ENCODE measurements at regions not wholly inside any gene's neighbourhood (a gene's known extent, or its start where the extent isn't known, plus 50 kb on each side); places are given as distances from the start of the nearest gene placed in this dataset.

DNA sequence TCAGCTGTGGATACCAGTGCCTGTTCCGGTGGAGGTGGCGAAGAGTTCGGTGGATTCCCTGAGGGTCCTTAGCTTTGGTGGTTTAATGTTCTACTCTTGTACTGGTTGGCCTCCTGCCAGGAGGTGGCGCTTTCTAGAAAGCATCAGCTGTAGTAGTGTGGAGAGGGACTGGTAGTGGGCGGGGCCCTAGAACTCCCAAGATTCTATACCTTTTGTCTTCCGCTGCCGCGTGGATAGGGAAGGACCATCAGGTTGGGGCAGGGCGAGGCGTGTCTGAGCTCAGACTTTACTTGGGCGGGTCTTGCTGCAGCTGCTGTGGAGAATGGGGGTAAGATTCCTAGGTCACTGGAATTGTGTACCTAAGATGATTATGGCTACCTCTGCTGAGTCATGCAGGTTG lies 390.3 kb downstream of the FAM47A start:
- no TSS peak for BruUV-seq (replicated peaks)
- ChIA-PET CTCF (no interaction called here), POLR2A (ENCODE audit: unreplicated experiment) (no interaction called here)
- no CpG with 5 or more reads among the region's 11 CpGs for WGBS, 2 experiments (ENCODE audit: extremely low coverage in 2 of 2, insufficient read length in 1 of 2)
- Histone ChIP-seq H3K23ac (ENCODE audit: low read depth, low read length) (no peak overlapping the region), H3K9me1 (ENCODE audit: insufficient read depth, low read length) (no peaks in the 10 kb centered on the region), H2BK15ac (ENCODE audit: low read depth, low read length) (no peak overlapping the region), H3K56ac (ENCODE audit: extremely low read depth, insufficient read depth, low read length) (no peak overlapping the region), H2BK5ac (ENCODE audit: low read depth, low read length, poor library complexity, severe bottlenecking) (no peak overlapping the region), H2AFZ (replicated peaks; ENCODE audit: low read length, poor library complexity) (no peak overlapping the region), H3K4ac (ENCODE audit: low read depth, low read length) (no peak overlapping the region), H3K9ac (ENCODE audit: low read depth, low read length) (no peak overlapping the region), H2AK5ac (ENCODE audit: low read depth, low read length) (no peak overlapping the region), H3K36me3 (ENCODE audit: control insufficient read depth, insufficient read depth, low read length) (no peaks in the 10 kb centered on the region), H3K79me1 (ENCODE audit: low read depth in 1 of 2, low read length in 2 of 2) (no peaks in the 10 kb centered on the region), H3K27me3 (ENCODE audit: control insufficient read depth, insufficient read depth, low read length) (no peaks in the 10 kb centered on the region), H3K4me2 (ENCODE audit: low read depth, low read length) (no peak overlapping the region), H3K4me3 (ENCODE audit: insufficient read depth, low read depth, low read length) (no peak overlapping the region), H3K9me3 (ENCODE audit: control insufficient read depth, insufficient read depth, low read length) (peaks cover 4% of the 10 kb centered on the region; the same call in 1 of the 2 replicates), H2BK120ac (ENCODE audit: low read depth, low read length) (no peak overlapping the region), H3K14ac (replicated peaks; ENCODE audit: low read depth, low read length) (no peak overlapping the region), H4K91ac (ENCODE audit: insufficient read depth, low read depth, low read length) (no peak overlapping the region), H3K4me1 (ENCODE audit: control insufficient read depth, insufficient read depth, low read length) (no peaks in the 10 kb centered on the region), H4K5ac (ENCODE audit: low read depth, low read length) (no peak overlapping the region), H4K8ac (ENCODE audit: low read depth in 2 of 2, low read length in 2 of 2) (no peak overlapping the region), H2AK9ac (replicated peaks; ENCODE audit: low read depth, low read length, poor library complexity) (no peak overlapping the region), H4K20me1 (ENCODE audit: insufficient read depth, low read length) (no peaks in the 10 kb centered on the region), H3K27ac (ENCODE audit: insufficient read depth, low read length) (no peak overlapping the region), H3K18ac (ENCODE audit: low read depth, low read length) (no peak overlapping the region), H2BK20ac (ENCODE audit: low read depth, low read length) (no peak overlapping the region)
- in situ Hi-C loops (cut with MboI; ENCODE audit: low sequenced_read_pairs) (no loop called here), intact Hi-C loops (cut with micrococcal nuclease) (no loop called here), dilution Hi-C loops (cut with HindIII; ENCODE audit: low sequenced_read_pairs, unreplicated experiment) (no loop called here)
- ATAC-seq (ENCODE audit: low read depth) (no peak), DNase-seq (no peak)
- TF ChIP-seq NFE2L2 (IDR thresholded peaks at IDR 0.05; ENCODE audit: low read depth, low read length): no peak

Measured in IMR-90 (cell line).